HG03342 (cell line): ENCODE measurements at regions not wholly inside any gene's neighbourhood (a gene's known extent, or its start where the extent isn't known, plus 50 kb on each side); places are given as distances from the start of the nearest gene placed in this dataset.
A peak's percentile ranks its signal among the peaks of the same experiment; 100 is the strongest.

Source experiments
- ATAC-seq: cut with Tn5 transposase; IDR thresholded peaks from one replicate; pipeline ENCODE4 v1.9.1; 2021; ENCODE audit warnings: mild to moderate bottlenecking, moderate library complexity; ENCODE audit not compliant: unreplicated experiment

- ATAC-seq: no peak
Observed at GRCh38 chr6:130670142-130670541, 157.1 kb upstream of the SMLR1 start.

DNA sequence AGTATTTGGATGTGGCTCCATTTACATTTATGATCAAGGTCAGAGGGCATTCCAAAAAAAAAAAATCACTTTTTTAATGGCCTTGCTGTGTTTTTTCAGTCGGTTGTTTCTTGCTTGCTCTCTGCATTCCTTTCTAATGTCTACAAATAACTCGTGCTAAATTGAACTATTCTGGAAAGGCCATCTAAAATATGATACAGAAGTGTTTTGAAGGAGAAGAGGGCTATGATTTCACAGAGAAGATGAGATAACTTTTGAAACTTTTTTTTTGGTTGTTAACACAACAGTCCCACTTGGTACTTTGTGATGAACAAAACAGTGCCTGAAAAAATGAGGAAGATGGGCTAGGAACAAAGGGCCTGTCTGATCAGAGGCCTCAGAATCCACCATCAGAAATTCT is 156.1 kb upstream of the SMLR1 start:
- ATAC-seq: no peak

GRCh38 chr6:130671577-130671976 is 155.6 kb upstream of the SMLR1 start:
- ATAC-seq: no peak

DNA sequence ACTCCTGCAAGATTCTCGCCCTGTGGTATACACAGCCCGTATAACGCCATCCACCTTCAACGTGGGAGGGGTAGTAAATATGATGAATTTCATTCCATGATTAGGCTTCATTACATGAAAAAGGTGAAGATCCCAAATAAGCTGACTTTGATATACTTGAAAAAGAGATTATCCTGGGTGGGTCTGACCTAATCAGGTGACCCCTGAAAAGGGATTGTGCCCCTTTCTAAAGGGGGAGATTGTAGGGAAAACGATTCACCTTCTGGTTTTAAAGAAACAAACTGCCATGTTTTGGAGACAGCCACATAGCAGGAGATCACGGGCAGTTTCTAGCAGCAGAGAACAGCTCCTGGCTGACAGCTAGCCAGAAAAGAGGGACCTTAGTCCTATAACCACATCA is 155.1 kb upstream of the SMLR1 start:
- ATAC-seq: no peak

DNA sequence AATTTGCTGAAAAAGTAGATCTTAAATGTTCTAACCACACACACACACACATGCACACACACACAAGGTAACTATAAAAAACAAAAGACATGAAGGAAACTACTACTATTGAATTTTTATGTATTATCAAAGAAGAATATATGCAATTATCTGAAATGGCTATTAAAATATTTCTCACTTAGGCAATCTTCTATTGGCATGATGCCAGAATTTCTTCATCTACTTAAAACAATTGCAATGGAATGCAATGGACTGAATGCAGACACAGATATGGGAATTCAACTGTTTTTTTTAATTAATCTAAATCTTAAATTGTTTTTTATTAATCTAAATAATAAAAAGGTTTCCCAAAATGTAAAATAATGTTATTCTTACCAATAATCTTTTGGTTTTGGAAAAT is 152.6 kb upstream of the SMLR1 start:
- no peak for ATAC-seq

DNA sequence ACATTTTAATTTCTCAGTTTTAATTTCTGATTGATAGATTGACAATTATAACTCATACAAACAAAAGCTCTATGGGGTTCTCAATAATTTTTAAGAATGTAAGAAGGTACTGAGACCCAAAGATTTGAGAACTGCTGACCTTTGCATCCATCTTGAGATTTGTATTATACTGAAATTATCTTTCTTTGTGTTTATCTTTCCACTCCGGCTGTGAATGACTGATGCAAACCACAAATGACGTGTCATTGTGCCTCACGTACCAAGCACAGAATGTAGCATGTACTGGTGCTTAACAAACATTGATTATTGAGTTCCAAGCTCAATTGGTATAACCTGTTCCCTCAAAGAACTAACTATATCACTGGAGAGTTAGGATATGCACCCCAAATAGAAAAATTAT is 152.1 kb upstream of the SMLR1 start:
- ATAC-seq: no peak

DNA sequence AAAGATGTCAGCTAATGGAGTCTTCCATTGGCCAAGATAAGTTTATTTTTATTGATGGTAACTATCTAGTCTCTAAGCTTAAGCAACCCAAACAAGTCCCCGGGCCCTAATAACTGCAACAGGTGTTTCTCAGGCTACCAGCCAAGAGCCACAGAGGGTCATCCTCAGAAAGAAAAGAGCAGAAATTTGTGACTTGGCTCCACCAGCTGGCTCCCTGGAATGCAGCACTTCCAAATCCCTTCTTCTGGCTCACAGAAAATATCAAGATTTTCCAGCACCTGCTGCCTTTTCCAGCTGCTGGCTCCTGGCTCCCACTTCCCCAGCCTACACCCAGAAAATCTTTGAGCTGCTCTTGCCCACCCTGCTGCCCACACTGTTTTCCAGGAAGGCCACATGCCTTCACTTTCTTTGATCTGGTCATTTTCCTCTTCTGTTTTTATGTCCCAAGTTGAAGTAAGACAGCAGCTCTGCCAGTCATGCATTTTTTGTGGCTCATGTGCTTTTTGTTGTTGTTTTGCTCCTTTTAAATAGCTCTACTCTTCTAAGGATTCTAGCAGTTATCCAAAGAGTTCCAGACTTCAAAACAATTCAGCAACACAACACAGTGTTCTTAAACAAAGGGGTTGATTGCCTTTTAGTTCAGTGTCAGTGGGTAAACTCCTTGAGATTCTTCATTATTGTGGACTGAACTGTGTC is 151.0 kb upstream of the SMLR1 start:
- no peak for ATAC-seq

GRCh38 chr6:130676773-130677144 is 150.4 kb upstream of the SMLR1 start:
- ATAC-seq: no peak

- no peak for ATAC-seq
Observed at GRCh38 chr6:130677312-130677711, 149.9 kb upstream of the SMLR1 start.

DNA sequence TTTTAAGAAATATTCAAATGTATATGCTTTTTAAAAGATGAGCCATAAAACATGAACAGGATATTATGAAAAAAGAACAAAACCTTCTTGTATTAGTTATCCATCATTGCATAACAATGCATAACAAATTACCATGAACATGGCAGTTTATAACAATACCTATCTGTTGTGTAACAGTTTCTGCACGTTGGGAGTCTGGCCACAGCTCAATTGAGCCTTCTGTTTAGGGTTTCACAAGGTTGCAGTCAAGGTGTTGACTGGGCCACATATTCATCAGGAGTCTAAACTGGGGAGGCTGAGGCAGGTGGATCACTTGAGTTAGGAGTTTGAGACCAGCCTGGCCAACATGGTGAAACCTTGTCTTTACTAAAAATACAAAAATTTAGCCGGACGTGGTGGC is 149.4 kb upstream of the SMLR1 start:
- no peak for ATAC-seq

DNA sequence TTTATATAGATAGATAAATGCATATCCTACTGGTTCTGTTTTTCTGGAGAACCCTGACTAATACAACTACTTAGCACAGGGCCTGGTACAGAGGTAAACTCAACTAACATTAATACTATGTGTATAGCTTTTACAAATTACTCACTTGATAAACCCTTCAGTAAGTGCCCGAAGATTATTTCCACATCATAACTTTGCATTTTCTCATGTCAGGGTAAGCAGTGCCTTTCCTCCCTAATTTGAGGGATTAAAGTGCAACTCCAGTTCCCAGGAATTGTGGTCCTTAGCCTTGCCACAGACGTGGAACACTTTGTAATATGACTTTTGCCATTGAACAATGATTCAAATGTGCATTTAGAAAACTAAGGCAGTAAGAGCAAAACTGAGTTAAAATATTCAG is 147.5 kb upstream of the SMLR1 start:
- no peak for ATAC-seq

GRCh38 chr6:130680116-130680515 is 147.1 kb upstream of the SMLR1 start:
- ATAC-seq: no peak

GRCh38 chr6:130681028-130681427 is 146.2 kb upstream of the SMLR1 start:
- no peak for ATAC-seq

DNA sequence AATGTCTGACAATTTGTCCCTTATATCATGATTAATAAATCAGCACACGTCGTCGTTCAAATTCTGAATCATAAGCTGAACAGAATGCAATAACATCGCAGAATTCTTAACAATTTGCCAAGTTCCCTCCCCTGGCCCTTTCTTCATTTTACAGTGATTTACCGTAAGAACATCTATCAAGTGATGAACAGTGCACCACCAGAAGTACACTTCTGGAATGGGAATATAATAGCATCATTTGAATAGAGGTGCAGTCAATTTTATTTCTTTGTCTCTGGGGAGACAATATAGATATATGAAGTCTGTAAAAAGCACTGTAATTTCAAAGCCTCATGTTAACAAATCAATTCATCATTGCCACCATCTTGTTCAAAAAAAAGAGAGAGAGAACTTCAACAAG is 145.1 kb upstream of the SMLR1 start:
- ATAC-seq: no peak

GRCh38 chr6:130683761-130684517 is 143.3 kb upstream of the SMLR1 start:
- no peak for ATAC-seq

GRCh38 chr6:130692659-130693058 is 134.5 kb upstream of the SMLR1 start:
- ATAC-seq: no peak

GRCh38 chr6:130693944-130694343 is 133.3 kb upstream of the SMLR1 start:
- ATAC-seq: no peak

- no peak for ATAC-seq
Observed at GRCh38 chr6:130694606-130695005, 132.6 kb upstream of the SMLR1 start.

GRCh38 chr6:130696806-130697205 is 130.4 kb upstream of the SMLR1 start:
- no peak for ATAC-seq

- peak; percentile 23 for ATAC-seq
Observed at GRCh38 chr6:130697271-130697994, 129.8 kb upstream of the SMLR1 start.

DNA sequence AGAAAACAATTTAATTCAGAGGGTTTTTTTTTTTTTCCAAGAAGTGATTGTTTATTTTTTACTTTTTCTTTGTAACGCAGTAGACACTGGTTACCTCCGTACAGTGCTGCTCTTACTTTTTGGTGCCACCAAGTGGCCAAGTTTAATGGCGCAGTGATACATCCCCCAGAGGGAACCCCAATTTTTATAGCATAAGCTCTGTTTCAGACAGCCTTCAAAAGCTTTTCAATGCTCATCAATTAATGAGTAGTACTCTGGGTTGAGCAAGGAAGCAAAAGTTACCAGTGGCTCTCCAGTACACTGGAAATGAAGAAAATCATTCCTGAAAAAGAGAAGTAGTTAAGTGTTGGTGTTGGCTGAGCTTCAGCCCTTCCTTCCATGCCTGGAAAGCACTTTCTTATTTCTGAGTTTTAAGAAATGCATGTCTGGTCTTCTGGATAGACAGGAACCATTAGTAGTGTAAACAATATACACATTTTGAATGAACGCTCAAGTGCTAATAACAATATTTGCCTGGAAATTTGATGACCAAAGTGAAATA is 129.1 kb upstream of the SMLR1 start:
- ATAC-seq: peak; percentile 96

DNA sequence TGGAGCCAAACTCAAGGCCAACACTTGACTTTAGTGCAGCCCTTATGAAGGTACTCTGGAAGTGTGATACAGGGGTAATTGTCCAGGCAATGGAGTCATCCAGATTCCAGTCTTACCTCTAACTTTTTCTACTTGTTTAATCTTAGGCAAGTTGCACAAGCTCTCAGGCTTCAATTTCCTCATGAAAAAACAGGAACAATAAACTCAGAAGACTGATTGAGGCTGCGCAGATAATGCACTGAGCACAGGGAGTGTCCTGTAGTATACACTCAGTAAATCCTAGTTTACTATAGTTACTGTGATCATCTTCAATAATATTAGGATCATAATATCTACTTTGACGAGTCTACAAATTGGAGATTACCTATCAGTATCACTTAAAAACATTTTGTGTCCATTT is 127.5 kb upstream of the SMLR1 start:
- ATAC-seq: no peak
